BLaER1 treated with 17β-estradiol and CSF1 and Interleukin-3, amounts not matched to agents 10 nM and 100 nM (cell line): ENCODE measurements at regions not wholly inside any gene's neighbourhood (a gene's known extent, or its start where the extent isn't known, plus 50 kb on each side); places are given as distances from the start of the nearest gene placed in this dataset.
"Not testable (repeated sequence)": the region's sequence is repeated elsewhere in the genome, so short reads cannot be mapped to it uniquely, and the experiment has no call there.

Experiments
- H3K27ac ChIP-seq, 11 experiments: shearing (Covaris generic); formaldehyde crosslinking; 2 replicates each; pipeline ENCODE4 v1.8.1; 2022
- H3K27me3 ChIP-seq, 11 experiments: shearing (Covaris generic); formaldehyde crosslinking; 2 replicates each; pipeline ENCODE4 v1.8.1; 2022
- H3K36me3 ChIP-seq, 11 experiments: shearing (Covaris generic); formaldehyde crosslinking; 2 replicates each; pipeline ENCODE4 v1.8.1; 2022
- H3K4me1 ChIP-seq, 10 experiments: shearing (Covaris generic); formaldehyde crosslinking; 2 replicates each; pipeline ENCODE4 v1.8.1; 2022
- H3K4me2 ChIP-seq, 11 experiments: shearing (Covaris generic); formaldehyde crosslinking; 2 replicates each; pipeline ENCODE4 v1.8.1; 2022
- H3K4me3 ChIP-seq, 10 experiments: shearing (Covaris generic); formaldehyde crosslinking; 2 replicates each; pipeline ENCODE4 v1.8.1; 2022
- H3K9ac ChIP-seq, 11 experiments: shearing (Covaris generic); formaldehyde crosslinking; 2 replicates each; pipeline ENCODE4 v1.8.1; 2022
- H3K9me3 ChIP-seq, 11 experiments: shearing (Covaris generic); formaldehyde crosslinking; replicated peaks in 1 of 11; 2 replicates each; pipeline ENCODE4 v1.8.1; 2022
- H4K20me1 ChIP-seq, 11 experiments: shearing (Covaris generic); formaldehyde crosslinking; 2 replicates each; pipeline ENCODE4 v1.8.1; 2022
- Cebpa-rat ChIP-seq, 11 experiments: shearing (Covaris generic); IDR thresholded peaks; 2 replicates each; pipeline ENCODE4 v1.8.1; 2022

DNA sequence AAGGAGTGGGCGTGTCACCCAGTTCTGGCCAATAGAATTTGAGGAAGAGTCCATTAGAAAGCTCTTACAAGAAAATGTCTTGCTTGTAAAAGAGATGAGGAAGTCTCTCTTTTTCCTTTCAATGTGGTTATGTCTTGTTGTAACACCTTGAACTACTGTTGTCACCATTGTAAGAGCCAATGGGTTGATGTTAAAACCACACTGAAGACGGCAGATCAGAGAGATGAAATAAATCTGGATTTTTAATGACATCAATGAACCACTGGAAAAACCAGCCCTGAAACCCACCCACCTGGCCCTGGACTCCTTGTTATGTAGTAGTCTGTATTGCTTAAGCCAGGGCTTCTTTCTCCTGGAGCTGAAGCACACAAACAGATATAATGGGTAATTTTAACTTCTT, 83.8 kb upstream of the ERCC6L2 start:
- Histone ChIP-seq H3K4me3 (no peak overlapping the region), H3K4me1 (peaks cover 0 to 4% (median 0%) of the 10 kb centered on the region in 10 experiments; a peak in 1 of 20 replicates), H3K27ac (no peak overlapping the region), H4K20me1 (no peaks in the 10 kb centered on the region), H3K9me3 (no peaks in the 10 kb centered on the region), H3K9ac (no peak overlapping the region), H3K4me2 (no peak overlapping the region), H3K27me3 (no peaks in the 10 kb centered on the region), H3K36me3 (no peaks in the 10 kb centered on the region)
- no peak for TF ChIP-seq Cebpa-rat (IDR thresholded peaks at IDR 0.05)

DNA sequence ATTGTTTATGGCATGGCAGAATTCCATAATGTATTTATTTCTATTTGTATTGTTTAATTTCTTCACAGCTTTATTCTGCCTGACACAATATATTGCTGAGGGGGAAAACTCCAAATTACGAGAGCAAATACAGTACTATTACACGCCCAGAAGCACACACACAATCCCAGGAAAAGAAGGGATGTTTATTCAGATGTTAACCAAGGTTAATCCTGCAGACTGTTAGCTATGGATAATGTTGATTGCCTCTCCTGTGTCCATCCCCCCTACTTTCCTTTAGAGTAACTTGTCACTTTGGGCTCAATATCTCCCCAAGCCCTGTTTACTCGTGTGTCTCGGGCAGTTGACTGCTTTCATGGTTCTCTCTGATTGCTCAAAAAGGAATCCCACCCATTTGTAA, 84.2 kb upstream of the ERCC6L2 start:
- Histone ChIP-seq H3K4me1 (peaks cover 0 to 7% (median 0%) of the 10 kb centered on the region in 10 experiments; a peak in 1 of 20 replicates), H3K9me3 (no peaks in the 10 kb centered on the region), H3K4me2 (no peak overlapping the region), H3K36me3 (no peaks in the 10 kb centered on the region), H3K9ac (no peak overlapping the region), H3K4me3 (no peak overlapping the region), H3K27me3 (no peaks in the 10 kb centered on the region), H4K20me1 (no peaks in the 10 kb centered on the region), H3K27ac (no peak overlapping the region)
- no peak for TF ChIP-seq Cebpa-rat (IDR thresholded peaks at IDR 0.05)

DNA sequence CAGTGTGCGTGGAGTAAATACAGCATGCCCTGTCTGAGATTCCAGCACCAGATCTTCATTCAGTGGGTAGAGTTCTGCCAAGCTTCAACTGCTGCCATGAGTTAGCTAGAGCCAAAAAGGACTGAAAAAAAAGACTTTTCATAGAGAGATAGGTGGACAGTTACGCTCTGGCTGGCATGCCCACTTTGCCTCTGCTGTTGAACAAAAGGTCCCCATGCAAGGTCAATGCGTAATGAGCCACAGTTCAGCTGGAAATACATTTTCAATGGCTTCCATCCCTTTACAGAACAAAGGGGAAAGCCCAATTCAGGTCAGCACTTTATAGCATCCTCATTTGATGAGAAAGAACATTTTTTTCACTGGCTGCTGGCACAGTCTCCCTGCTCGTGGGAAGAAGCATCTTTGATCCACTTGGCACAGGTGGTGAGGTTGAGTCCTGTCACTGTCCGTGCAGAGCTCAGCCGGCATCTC, 86.9 kb upstream of the ERCC6L2 start:
- TF ChIP-seq Cebpa-rat (IDR thresholded peaks at IDR 0.05), result no peak
- no peaks in the 10 kb centered on the region for H4K20me1 ChIP-seq
- H3K36me3 ChIP-seq, result no peaks in the 10 kb centered on the region
- no peaks in the 10 kb centered on the region for H3K27me3 ChIP-seq
- H3K9ac ChIP-seq, result no peak overlapping the region
- H3K27ac ChIP-seq, result no peak overlapping the region
- H3K4me2 ChIP-seq, result no peak overlapping the region
- peaks cover 0 to 7% (median 0%) of the 10 kb centered on the region in 10 experiments; a peak in 1 of 20 replicates for H3K4me1 ChIP-seq
- no peak overlapping the region for H3K4me3 ChIP-seq
- H3K9me3 ChIP-seq, result peaks cover 0 to 3% (median 0%) of the 10 kb centered on the region in 11 experiments; a peak in 1 of 22 replicates

DNA sequence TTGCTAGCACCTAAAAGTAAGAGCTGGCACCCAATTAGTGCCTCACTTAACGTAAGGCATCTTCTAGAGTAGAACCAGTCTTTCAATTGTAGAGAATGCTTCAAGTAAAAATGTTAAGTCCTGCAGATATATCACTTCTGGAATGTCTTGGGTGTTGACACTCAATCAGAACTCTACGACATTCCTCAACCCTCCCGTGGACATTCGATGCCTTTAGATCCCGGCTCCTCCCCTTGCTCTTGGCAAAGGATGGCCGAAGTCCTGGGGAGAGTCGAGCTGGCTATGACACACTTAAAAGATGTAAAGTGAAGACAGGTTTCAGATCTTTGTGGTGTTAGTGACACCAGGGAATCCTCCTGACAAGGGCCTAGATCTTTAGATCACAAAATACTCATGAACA, 87.5 kb upstream of the ERCC6L2 start:
- TF ChIP-seq Cebpa-rat (IDR thresholded peaks at IDR 0.05), result no peak
- H3K27me3 ChIP-seq, result no peaks in the 10 kb centered on the region
- H3K9ac ChIP-seq, result no peak overlapping the region
- H3K4me2 ChIP-seq, result no peak overlapping the region
- peaks cover 0 to 5% (median 0%) of the 10 kb centered on the region in 11 experiments; a peak in 1 of 22 replicates for H3K9me3 ChIP-seq
- no peaks in the 10 kb centered on the region for H4K20me1 ChIP-seq
- no peak overlapping the region for H3K4me3 ChIP-seq
- peaks cover 0 to 7% (median 0%) of the 10 kb centered on the region in 10 experiments; a peak in 1 of 20 replicates for H3K4me1 ChIP-seq
- H3K36me3 ChIP-seq, result no peaks in the 10 kb centered on the region
- H3K27ac ChIP-seq, result no peak overlapping the region

DNA sequence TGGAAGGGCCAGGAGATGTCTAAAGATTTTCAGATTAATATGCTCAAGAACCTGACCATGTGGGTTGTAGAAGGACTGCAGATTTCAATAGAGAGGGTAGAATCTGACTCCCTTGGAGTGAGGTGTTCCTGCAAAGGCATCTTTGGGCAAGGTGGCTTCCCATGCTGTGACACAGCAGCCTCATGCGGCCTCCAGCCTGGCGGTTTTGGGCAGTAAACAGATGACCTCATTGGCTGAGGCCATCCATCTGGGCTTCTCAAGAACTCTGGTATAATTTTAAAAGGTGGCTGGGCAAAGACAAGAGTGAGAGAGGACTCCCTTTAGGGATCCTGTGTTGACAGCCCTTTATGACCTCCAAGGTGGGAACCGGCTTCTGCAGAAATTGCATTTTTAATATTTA, 90.3 kb upstream of the ERCC6L2 start:
- Histone ChIP-seq H3K27ac (no peak overlapping the region), H3K9ac (no peak overlapping the region), H3K9me3 (peaks cover 0 to 5% (median 0%) of the 10 kb centered on the region in 11 experiments; a peak in 1 of 22 replicates), H4K20me1 (no peaks in the 10 kb centered on the region), H3K36me3 (no peaks in the 10 kb centered on the region), H3K4me3 (no peak overlapping the region), H3K4me1 (peaks cover 0 to 7% (median 0%) of the 10 kb centered on the region in 10 experiments; a peak in 1 of 20 replicates), H3K27me3 (no peaks in the 10 kb centered on the region), H3K4me2 (no peak overlapping the region)
- TF ChIP-seq Cebpa-rat (IDR thresholded peaks at IDR 0.05), result no peak

DNA sequence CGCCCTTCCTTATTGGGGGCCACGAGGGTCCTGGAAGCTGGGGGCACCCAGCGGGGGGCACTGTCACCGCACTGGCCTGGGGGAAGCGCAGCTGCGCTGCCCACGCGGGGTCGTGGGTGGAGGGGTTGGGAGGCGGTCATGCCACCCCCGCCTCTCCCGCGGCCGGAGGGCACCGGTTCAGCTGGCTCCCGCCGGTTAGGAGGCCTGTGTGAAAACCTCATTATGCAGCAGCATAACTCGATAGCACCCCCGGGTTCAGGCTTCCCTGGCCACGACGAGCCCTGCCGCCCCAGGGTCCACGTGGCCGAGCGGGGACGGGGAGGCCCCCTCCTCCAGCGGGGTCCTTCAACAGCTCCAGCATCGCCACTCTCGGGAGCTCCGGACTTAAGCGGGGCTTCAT, 91.2 kb upstream of the ERCC6L2 start:
- peaks cover 0 to 5% (median 0%) of the 10 kb centered on the region in 11 experiments; a peak in 1 of 22 replicates for H3K9me3 ChIP-seq
- H4K20me1 ChIP-seq, result no peaks in the 10 kb centered on the region
- no peak overlapping the region for H3K9ac ChIP-seq
- no peak overlapping the region for H3K27ac ChIP-seq
- TF ChIP-seq Cebpa-rat (IDR thresholded peaks at IDR 0.05), result no peak
- no peaks in the 10 kb centered on the region for H3K36me3 ChIP-seq
- no peak overlapping the region for H3K4me2 ChIP-seq
- no peaks in the 10 kb centered on the region for H3K27me3 ChIP-seq
- H3K4me3 ChIP-seq, result no peak overlapping the region
- H3K4me1 ChIP-seq, result peaks cover 0 to 7% (median under 1%) of the 10 kb centered on the region in 10 experiments; a peak in 1 of 20 replicates

DNA sequence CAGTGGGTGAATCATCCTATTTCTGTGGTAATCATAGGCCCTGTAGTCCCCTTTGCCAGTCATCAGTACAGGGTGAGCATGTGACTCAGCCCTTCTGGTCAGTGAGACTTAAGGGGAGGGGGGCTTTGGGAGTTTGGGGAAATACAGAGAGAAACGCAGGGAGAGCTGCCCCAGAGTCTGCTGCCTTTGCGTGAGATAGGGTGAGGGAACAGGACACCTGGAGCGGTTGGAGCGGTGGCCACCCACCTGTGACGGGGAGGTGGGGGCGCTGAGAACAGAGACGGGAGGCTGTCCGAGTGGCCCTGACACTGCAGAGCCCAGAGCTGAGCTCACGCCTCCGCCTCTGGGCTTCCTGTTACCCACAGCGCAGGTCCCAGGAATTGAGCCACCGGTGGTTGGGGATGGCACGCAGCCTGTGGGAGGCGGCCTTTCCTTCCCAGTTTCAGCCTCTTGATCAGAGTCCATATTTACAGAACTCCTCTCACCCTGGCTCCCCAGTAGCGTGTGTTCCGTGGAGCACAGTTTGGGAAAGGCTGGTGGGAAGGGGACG, 92.0 kb upstream of the ERCC6L2 start:
- Histone ChIP-seq H3K4me1 (peaks cover 0 to 7% (median 2%) of the 10 kb centered on the region in 10 experiments; a peak in 2 of 20 replicates), H3K27me3 (no peaks in the 10 kb centered on the region), H3K4me2 (no peak overlapping the region), H3K9me3 (peaks cover 0 to 5% (median 0%) of the 10 kb centered on the region in 11 experiments; a peak in 1 of 22 replicates), H4K20me1 (no peaks in the 10 kb centered on the region), H3K27ac (no peak overlapping the region), H3K36me3 (no peaks in the 10 kb centered on the region), H3K9ac (no peak overlapping the region), H3K4me3 (no peak overlapping the region)
- TF ChIP-seq Cebpa-rat (IDR thresholded peaks at IDR 0.05), result no peak

DNA sequence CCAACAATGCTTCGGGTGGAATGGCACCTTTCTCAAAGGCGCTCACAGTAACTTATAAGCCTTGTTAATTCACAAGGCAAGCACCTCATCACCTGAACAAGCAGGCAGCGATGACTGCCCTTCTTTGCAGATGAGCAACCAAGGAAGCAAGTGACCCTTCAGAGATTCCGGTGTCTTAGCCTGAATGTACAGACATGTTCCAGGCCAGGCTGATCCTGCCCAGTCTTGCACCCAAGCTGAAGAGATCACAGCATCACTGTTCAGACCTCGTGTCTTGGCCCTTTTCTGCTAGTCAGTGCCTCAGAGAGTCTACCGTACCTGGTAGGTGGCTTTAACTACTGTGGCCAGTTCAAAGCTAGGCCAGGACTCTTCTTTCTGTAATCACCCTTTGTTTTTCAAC, 94.7 kb upstream of the ERCC6L2 start:
- no peak for TF ChIP-seq Cebpa-rat (IDR thresholded peaks at IDR 0.05)
- Histone ChIP-seq H3K9ac (no peak overlapping the region), H3K4me2 (no peak overlapping the region), H3K4me3 (no peak overlapping the region), H3K36me3 (no peaks in the 10 kb centered on the region), H3K9me3 (peaks cover 0 to 5% (median 0%) of the 10 kb centered on the region in 11 experiments; a peak in 1 of 22 replicates), H3K4me1 (peaks cover 0 to 14% (median 7%) of the 10 kb centered on the region in 10 experiments; a peak in 12 of 20 replicates), H4K20me1 (no peaks in the 10 kb centered on the region), H3K27me3 (no peaks in the 10 kb centered on the region), H3K27ac (no peak overlapping the region)

DNA sequence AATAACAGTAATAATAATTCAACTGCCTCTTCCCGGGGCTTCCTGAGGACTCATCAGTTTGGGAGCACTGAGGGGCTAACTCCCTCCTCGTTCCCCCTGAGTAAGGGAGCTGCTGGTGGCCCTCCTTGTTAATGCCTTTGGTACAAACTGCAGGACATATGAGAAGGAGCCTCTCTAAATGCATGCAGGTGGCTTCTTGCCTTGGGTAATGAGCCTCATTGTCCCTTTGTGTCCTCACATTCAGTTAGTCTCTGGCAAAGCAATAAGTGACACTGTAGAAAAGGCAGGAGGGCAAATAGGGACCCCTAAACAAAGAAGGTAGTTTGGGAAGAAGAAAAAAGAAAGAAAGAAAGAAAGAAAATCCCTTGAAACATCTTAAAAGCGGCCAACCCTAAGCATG, 95.4 kb upstream of the ERCC6L2 start:
- Histone ChIP-seq H3K4me1 (peaks cover 0 to 14% (median 7%) of the 10 kb centered on the region in 10 experiments; a peak in 12 of 20 replicates), H3K4me2 (no peak overlapping the region), H3K9me3 (peaks cover 0 to 5% (median 0%) of the 10 kb centered on the region in 11 experiments; a peak in 1 of 22 replicates), H3K27ac (no peak overlapping the region), H3K4me3 (no peak overlapping the region), H4K20me1 (no peaks in the 10 kb centered on the region), H3K27me3 (no peaks in the 10 kb centered on the region), H3K9ac (no peak overlapping the region), H3K36me3 (no peaks in the 10 kb centered on the region)
- no peak for TF ChIP-seq Cebpa-rat (IDR thresholded peaks at IDR 0.05)

DNA sequence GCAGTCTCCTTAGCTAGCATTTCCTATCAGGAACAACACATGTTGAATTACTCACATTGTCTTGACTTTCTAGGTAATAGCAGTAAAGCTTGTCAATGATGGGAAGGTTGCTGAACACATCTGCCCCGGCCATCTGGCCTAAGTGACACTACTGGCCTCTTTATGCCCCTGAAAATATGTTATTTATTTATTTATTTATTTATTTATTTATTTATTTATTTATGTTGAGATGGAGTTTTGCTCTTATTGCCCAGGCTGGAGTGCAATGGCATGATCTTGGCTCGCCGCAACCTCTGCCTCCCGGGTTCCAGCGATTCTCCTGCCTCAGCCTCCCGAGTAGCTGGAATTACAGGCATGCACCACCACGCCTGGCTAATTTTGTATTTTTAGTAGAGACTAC, 95.9 kb upstream of the ERCC6L2 start:
- not testable (repeated sequence) for H3K27ac ChIP-seq, H3K36me3 ChIP-seq, H3K9me3 ChIP-seq, H4K20me1 ChIP-seq, H3K9ac ChIP-seq, H3K4me3 ChIP-seq, H3K4me2 ChIP-seq, H3K27me3 ChIP-seq
- H3K4me1 ChIP-seq, result peaks cover 0 to 14% (median 7%) of the 10 kb centered on the region in 10 experiments; a peak in 12 of 20 replicates
